ENCODE measurements at regions not wholly inside any gene's neighbourhood (a gene's known extent, or its start where the extent isn't known, plus 50 kb on each side); places are given as distances from the start of the nearest gene placed in this dataset.
"Not testable (repeated sequence)": the region's sequence is repeated elsewhere in the genome, so short reads cannot be mapped to it uniquely, and the experiment has no call there.

GRCh38 chr2:192971981-192972380, 777.2 kb upstream of the TMEFF2 start:
- DNase-seq (ENCODE audit: low read depth): peak; percentile 11
- in situ Hi-C loops (cut with HindIII; ENCODE audit: low pct_unique_long_range_greater_than_20kb, low sequenced_read_pairs): no loop called here

DNA sequence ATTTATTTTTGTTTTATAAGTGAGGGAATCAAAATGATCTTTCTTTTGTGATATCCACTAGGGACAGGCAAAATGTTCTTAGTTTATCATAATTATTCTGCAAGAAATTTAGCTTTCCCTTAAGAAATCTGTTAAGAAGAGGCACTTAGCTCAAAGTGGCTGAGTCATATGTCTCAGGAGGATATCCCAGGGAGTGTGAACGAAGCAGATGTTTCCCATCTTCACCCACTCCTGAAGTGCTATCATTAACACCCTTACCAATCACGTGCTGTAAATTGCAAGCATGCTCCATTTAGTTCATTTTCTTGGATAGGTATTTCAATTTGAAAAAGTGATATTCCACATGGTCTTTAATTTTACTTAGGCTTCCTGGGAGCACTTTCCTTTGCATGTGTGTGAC, 774.3 kb upstream of the TMEFF2 start:
- in situ Hi-C loops (cut with HindIII; ENCODE audit: low pct_unique_long_range_greater_than_20kb, low sequenced_read_pairs): no loop called here

DNA sequence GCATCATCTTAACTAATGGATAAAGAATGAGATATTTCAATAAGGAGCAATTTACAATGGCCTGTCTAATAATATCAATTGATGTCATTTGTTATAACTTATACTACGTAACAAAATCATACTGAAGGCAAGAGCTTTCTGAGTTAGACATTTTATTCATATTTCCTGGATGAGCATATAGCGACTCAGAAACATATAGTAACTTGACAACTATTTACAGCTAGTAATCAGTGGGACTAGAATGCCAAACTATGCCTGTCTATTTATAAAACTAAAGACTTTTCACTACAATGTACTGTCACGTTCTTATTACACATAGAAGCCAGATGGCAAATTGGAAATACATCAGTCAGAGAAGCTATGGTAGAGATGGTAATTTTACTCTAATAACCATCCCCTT, 766.2 kb upstream of the TMEFF2 start:
- in situ Hi-C loops (cut with HindIII; ENCODE audit: low pct_unique_long_range_greater_than_20kb, low sequenced_read_pairs): no loop called here
- no peak for DNase-seq (ENCODE audit: low read depth)

More for the DNA sequence above, 774.3 kb upstream of the TMEFF2 start:
- DNase-seq (ENCODE audit: low read depth): no peak

DNA sequence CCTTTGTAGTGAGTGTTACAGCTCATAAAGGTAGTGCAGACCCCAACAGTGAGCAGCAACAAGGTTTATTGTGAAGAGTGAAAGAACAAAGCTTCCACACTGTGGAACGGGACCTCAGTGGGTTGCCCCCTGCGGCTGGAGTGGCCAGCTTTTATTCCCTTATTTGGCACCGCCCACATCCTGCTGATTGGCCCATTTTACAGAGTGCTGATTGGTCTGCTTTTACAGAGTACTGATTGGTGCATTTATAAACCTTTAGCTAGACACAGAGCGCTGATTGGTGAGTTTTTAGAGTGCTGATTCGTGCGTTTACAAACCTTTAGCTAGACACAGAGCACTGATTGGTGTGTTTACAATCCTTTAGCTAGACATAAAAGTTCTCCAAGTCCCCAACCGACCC, 763.9 kb upstream of the TMEFF2 start:
- in situ Hi-C loops (cut with HindIII; ENCODE audit: low pct_unique_long_range_greater_than_20kb, low sequenced_read_pairs): not testable (repeated sequence)

DNA sequence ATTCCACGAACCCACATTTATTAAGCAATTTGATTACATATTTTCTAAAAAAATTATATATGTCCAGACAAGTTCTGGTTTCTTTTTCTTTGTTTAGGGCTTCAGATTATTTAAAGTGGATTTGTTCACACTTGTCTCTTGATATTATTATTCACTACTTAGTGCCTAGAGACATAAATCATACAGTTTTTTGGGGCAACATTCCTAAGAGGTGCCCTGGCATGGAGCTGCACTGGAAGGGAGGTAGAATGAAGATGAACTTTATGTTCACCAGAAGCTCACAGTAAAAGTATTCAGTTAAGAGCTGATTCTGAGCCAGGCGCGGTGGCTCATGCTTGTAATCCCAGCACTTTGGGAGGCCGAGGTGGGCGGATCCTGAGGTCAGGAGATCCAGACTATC, 762.7 kb upstream of the TMEFF2 start:
- in situ Hi-C loops (cut with HindIII; ENCODE audit: low pct_unique_long_range_greater_than_20kb, low sequenced_read_pairs): no loop called here
- no peak for DNase-seq (ENCODE audit: low read depth)

More for the DNA sequence above, 763.9 kb upstream of the TMEFF2 start:
- not testable (repeated sequence) for DNase-seq (ENCODE audit: low read depth)

DNA sequence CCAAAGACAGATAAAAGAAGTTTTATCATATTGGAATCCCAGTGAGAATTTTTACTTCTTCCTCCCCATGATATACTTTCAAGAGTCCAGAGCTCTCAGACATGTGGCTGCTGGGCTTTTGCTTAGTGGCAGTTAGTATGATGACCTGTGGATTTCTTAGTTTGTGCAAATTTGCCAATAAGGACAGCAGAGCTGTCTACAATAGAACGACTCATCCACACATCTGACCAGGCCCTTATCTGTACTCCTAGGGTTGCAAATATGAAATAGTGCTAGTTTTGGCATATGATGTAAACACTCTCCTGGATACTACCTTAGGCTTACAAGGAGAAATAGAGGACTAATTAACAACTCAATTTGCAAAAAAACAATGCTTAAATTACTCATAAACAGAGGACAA, 758.4 kb upstream of the TMEFF2 start:
- no peak for DNase-seq (ENCODE audit: low read depth)
- in situ Hi-C loops (cut with HindIII; ENCODE audit: low pct_unique_long_range_greater_than_20kb, low sequenced_read_pairs): no loop called here

DNA sequence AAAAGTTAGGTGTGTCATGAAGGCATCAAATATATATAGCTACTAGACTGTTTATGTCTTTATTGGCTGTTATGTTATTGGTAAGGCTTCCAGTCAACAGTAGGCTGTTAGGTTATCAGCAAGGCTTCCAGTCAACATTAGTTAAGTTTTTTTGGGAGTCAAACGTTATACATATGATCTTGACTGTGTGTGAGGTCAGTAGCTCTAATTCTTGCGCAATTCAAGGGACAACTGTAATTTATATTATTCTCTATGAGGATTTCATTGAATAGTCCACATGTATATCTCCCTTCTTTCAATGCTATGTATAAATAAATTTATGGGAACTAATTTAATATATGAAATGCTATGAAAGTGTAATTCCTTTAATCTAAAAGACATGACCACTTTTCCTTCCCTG, 757.5 kb upstream of the TMEFF2 start:
- no peak for DNase-seq (ENCODE audit: low read depth)
- in situ Hi-C loops (cut with HindIII; ENCODE audit: low pct_unique_long_range_greater_than_20kb, low sequenced_read_pairs): no loop called here

DNA sequence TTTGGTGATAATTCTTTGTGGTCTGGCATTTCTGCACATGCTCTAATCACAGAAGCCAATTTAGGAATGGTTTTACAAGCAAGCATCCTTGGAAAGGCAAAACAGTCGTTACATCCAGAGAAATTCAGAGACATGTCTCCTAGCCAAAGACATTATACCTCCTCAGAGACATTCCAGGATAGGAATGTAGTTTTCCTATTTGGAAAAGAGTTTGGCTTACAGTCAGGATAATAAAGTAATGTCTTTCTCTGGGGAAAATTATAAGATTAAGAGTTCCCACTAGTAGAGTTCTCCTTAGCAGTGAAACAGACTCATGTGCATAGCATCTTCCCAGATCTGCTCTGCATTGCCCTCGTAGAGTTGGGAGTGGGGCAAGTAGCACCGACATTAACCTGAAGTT, 753.6 kb upstream of the TMEFF2 start:
- in situ Hi-C loops (cut with HindIII; ENCODE audit: low pct_unique_long_range_greater_than_20kb, low sequenced_read_pairs): no loop called here
- no peak for DNase-seq (ENCODE audit: low read depth)

DNA sequence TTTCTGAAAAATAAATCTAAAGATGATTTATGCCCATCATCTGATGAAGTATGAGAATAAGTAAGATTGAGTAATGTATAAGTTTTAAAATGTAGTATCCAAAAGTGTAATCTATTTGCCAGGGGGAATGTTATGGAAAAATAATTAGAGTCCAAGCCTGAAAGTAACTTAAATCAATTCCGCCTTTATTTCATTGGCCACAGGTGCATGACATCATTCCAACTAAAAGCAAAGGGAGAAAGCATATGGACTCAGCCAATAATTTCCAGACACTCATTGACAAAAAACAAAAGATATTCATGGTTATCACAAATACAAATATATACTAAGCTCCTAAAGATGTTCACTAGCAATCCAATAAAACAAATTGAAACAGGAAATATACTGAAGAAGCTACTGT, 752.6 kb upstream of the TMEFF2 start:
- no peak for DNase-seq (ENCODE audit: low read depth)
- in situ Hi-C loops (cut with HindIII; ENCODE audit: low pct_unique_long_range_greater_than_20kb, low sequenced_read_pairs): no loop called here

GRCh38 chr2:192940767-192941166, 746.0 kb upstream of the TMEFF2 start:
- no peak for DNase-seq (ENCODE audit: low read depth)
- in situ Hi-C loops (cut with HindIII; ENCODE audit: low pct_unique_long_range_greater_than_20kb, low sequenced_read_pairs): no loop called here

DNA sequence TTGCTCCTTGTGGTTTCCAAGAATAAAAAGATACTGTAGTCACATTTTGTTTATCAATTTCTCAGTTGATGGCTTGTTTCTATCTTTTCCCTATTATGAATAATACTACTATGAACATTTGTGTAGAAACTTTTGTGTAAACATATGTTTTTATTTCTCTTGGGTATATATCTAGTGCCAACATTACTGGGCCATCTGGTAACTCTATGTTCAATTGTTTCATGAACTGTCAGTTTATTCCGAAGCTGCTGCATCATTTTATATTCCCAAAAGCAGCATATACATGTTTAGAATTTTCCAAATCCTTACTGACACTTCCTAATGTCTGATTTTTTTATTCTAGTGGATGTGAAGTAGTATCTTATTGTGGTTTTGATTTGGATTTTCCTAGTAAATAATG, 737.6 kb upstream of the TMEFF2 start:
- in situ Hi-C loops (cut with HindIII; ENCODE audit: low pct_unique_long_range_greater_than_20kb, low sequenced_read_pairs): no loop called here
- no peak for DNase-seq (ENCODE audit: low read depth)

GRCh38 chr2:192921631-192922030, 726.9 kb upstream of the TMEFF2 start:
- DNase-seq (ENCODE audit: low read depth); in situ Hi-C loops (cut with HindIII; ENCODE audit: low pct_unique_long_range_greater_than_20kb, low sequenced_read_pairs): not testable (repeated sequence)

DNA sequence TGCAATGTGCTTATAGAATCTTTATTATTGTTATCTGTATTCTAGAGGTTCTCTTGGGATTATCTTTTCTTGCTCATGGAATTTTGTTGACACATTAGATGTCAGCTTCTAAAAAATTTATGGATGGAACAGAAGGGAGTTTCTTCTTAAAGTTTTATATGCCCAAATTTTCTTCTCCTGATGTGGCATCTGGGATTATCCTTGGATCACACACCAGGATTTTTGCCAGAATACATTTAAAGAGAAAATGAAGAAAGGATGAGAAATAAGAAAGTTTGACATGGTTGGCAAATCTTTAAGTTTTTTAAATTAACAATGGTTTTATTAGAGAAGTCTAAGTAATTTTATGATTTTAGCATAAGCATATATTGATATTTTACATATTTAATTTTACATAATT, 706.7 kb upstream of the TMEFF2 start:
- DNase-seq (ENCODE audit: low read depth): no peak
- in situ Hi-C loops (cut with HindIII; ENCODE audit: low pct_unique_long_range_greater_than_20kb, low sequenced_read_pairs): no loop called here

DNA sequence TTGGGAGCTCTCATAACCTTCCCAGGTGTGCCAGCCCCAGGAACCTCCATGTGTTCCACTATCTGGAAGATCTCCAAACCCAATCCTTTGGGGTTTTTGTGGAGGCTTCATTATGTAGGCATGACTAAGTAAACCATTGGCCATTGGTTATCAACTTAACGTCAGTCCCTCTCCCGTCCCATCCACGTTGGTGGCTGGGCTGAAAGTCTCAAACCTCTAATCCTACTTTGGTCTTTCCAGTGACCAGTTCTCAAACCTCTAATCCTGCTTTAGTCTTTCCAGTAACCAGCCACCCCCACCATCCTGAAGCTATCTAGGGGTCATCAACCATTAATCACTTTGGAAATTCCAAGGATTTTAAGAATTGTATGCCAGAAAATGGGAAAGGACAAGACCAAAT, 704.7 kb upstream of the TMEFF2 start:
- in situ Hi-C loops (cut with HindIII; ENCODE audit: low pct_unique_long_range_greater_than_20kb, low sequenced_read_pairs): no loop called here
- DNase-seq (ENCODE audit: low read depth): no peak

DNA sequence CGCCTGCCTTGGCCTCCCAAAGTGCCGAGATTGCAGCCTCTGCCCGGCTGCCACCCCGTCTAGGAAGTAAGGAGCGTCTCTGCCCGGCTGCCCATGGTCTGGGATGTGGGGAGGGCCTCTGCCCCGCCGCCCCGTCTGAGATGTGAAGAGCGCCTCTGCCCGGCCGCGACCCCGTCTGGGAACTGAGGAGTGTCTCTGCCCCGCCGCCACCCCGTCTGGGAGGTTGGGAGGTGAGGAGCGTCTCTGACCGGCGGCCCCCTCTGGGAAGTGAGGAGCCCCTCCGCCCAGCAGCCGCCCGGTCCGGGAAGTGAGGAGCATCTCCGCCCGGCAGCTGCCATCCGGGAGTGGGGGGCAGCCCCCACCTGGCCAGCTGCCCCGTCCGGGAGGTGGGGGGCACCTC, 699.2 kb upstream of the TMEFF2 start:
- in situ Hi-C loops (cut with HindIII; ENCODE audit: low pct_unique_long_range_greater_than_20kb, low sequenced_read_pairs); DNase-seq (ENCODE audit: low read depth): not testable (repeated sequence)

- in situ Hi-C loops (cut with HindIII; ENCODE audit: low pct_unique_long_range_greater_than_20kb, low sequenced_read_pairs): no loop called here
These were observed 693.4 kb upstream of the TMEFF2 start for GRCh38 chr2:192888109-192888508.

GRCh38 chr2:192887337-192887736, 692.6 kb upstream of the TMEFF2 start:
- in situ Hi-C loops (cut with HindIII; ENCODE audit: low pct_unique_long_range_greater_than_20kb, low sequenced_read_pairs): no loop called here
- DNase-seq (ENCODE audit: low read depth): peak; percentile 64

More at GRCh38 chr2:192888109-192888508, 693.4 kb upstream of the TMEFF2 start:
- no peak for DNase-seq (ENCODE audit: low read depth)

DNA sequence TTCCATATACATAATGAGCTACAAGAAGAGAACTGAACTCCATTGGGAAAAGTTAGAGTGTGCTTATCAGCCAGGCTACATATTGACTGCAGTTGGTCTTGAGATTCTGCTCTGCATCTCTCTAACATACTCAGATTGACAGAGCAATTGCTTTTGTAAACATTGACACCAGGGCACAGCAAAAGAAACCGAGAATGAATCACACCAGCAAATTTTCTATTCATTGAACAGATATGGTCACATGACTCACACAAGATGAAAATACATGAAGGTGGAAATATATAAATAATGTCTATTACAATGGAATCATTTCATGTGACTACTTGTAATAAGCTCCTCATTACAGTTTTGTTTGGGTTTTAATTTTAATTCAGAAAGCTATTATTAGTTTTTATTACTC, 691.9 kb upstream of the TMEFF2 start:
- in situ Hi-C loops (cut with HindIII; ENCODE audit: low pct_unique_long_range_greater_than_20kb, low sequenced_read_pairs): no loop called here
- peak; percentile 4 for DNase-seq (ENCODE audit: low read depth)

- DNase-seq (ENCODE audit: low read depth): no peak
These were observed 690.9 kb upstream of the TMEFF2 start for GRCh38 chr2:192885569-192886160.

DNA sequence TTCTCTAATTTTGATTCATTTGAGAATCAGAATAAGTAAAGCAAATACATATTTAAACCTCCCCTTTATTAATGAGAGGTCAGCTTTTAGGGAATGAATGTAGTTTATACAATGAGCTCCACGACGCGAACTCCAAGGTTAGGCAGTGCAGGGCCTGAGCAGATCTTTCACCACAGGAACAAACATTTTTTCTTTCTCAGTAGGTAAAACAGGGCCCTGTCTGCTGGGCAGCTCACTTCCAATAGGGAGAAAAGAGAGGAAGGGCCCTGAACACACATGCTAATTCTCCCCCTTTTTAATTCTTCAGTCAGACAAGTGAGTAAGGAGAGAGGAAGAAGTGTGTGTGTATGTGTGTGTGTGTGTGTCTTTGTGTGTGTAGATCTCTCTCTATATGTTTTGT, 682.4 kb upstream of the TMEFF2 start:
- in situ Hi-C loops (cut with HindIII; ENCODE audit: low pct_unique_long_range_greater_than_20kb, low sequenced_read_pairs): no loop called here
- DNase-seq (ENCODE audit: low read depth): no peak

More at GRCh38 chr2:192885569-192886160, 690.9 kb upstream of the TMEFF2 start:
- in situ Hi-C loops (cut with HindIII; ENCODE audit: low pct_unique_long_range_greater_than_20kb, low sequenced_read_pairs): no loop called here

- in situ Hi-C loops (cut with HindIII; ENCODE audit: low pct_unique_long_range_greater_than_20kb, low sequenced_read_pairs): no loop called here
- no peak for DNase-seq (ENCODE audit: low read depth)
These were observed 682.0 kb upstream of the TMEFF2 start for GRCh38 chr2:192876698-192877097.

Data from Caki2 (cell line).